GM23338 (cell line): ENCODE measurements at regions not wholly inside any gene's neighbourhood (a gene's known extent, or its start where the extent isn't known, plus 50 kb on each side); places are given as distances from the start of the nearest gene placed in this dataset.

Experiments used
- CREB1 ChIP-seq: fragments of 250-450 bp; sonication (Bioruptor Pico); IDR thresholded peaks from 2 replicates; pipeline ENCODE4 v1.5.0; 2020; ENCODE audit warnings: low read depth, mild to moderate bottlenecking, moderate library complexity
- EZH2 ChIP-seq: fragments of 200-600 bp; sonication (generic); IDR thresholded peaks from one replicate; pipeline ENCODE4 v1.8.0; 2017; ENCODE audit warnings: antibody characterized with exemption, mild to moderate bottlenecking, low read depth; ENCODE audit not compliant: unreplicated experiment
- EZH2phosphoT487 ChIP-seq: fragments of 200-600 bp; sonication (generic); IDR thresholded peaks from one replicate; pipeline ENCODE4 v1.8.1; 2018; ENCODE audit warnings: antibody characterized with exemption; ENCODE audit not compliant: unreplicated experiment
- JUNB ChIP-seq: IDR thresholded peaks from one replicate; pipeline ENCODE4 v1.6.1; 2016; ENCODE audit warnings: antibody characterized with exemption; ENCODE audit not compliant: unreplicated experiment
- NANOG ChIP-seq: IDR thresholded peaks from 2 replicates; pipeline ENCODE4 v1.6.1; 2016; ENCODE audit warnings: antibody characterized with exemption, borderline replicate concordance
- POLR2AphosphoS5 ChIP-seq: IDR thresholded peaks from 2 replicates; pipeline ENCODE4 v1.6.1; 2016; ENCODE audit warnings: antibody characterized with exemption, low read depth
- STAT1 ChIP-seq: IDR thresholded peaks from one replicate; pipeline ENCODE4 v1.6.1; 2016; ENCODE audit warnings: antibody characterized with exemption; ENCODE audit not compliant: unreplicated experiment
- ZNF114 ChIP-seq: fragments of 250-450 bp; sonication (Bioruptor Pico); IDR thresholded peaks from 2 replicates; pipeline ENCODE4 v1.5.0; 2020; ENCODE audit warnings: mild to moderate bottlenecking, moderate library complexity
- TF ChIP-seq, protein P1 (sequence below), 2 experiments: fragments of 200-600 bp in 1 of 2; sonication (generic) in 1 of 2; conservative IDR thresholded peaks; 2 replicates each; pipeline versions ENCODE4 v1.5.1 to v1.6.1; 2016 to 2017; ENCODE audit warnings: antibody characterized with exemption in 2 of 2, low read depth in 2 of 2, mild to moderate bottlenecking in 2 of 2, moderate library complexity in 1 of 2
- TF ChIP-seq, protein P2 (sequence below): IDR thresholded peaks from 2 replicates; pipeline ENCODE4 v1.6.1; 2016; ENCODE audit warnings: antibody characterized with exemption
- TF ChIP-seq, protein P3 (sequence below): IDR thresholded peaks from one replicate; pipeline ENCODE4 v1.6.1; 2018; ENCODE audit warnings: antibody characterized with exemption; ENCODE audit not compliant: unreplicated experiment

DNA sequence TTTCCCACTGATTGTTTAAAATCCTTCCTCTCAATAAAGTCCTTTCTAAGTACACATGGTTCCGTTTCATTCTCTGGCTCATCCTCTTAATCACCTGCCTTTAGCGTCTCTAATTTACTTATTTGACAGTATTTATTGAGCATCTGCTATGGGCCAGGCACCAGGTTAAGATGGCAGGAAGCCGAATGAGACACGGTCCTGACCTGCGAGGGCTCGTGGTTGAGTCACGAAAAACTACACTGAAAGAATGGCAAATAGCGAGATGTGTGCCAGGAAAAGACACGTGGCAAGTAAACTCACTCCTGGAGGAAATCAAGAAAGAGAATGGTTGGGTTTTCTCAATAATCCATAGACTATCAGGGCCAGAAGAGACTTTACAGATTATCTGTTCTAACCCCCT lies 60.9 kb downstream of the HES1 start:
- TF ChIP-seq, protein P1, sequence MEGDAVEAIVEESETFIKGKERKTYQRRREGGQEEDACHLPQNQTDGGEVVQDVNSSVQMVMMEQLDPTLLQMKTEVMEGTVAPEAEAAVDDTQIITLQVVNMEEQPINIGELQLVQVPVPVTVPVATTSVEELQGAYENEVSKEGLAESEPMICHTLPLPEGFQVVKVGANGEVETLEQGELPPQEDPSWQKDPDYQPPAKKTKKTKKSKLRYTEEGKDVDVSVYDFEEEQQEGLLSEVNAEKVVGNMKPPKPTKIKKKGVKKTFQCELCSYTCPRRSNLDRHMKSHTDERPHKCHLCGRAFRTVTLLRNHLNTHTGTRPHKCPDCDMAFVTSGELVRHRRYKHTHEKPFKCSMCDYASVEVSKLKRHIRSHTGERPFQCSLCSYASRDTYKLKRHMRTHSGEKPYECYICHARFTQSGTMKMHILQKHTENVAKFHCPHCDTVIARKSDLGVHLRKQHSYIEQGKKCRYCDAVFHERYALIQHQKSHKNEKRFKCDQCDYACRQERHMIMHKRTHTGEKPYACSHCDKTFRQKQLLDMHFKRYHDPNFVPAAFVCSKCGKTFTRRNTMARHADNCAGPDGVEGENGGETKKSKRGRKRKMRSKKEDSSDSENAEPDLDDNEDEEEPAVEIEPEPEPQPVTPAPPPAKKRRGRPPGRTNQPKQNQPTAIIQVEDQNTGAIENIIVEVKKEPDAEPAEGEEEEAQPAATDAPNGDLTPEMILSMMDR (conservative IDR thresholded peaks at IDR 0.05; ENCODE audit: low read depth in 2 of 2): no peak
- TF ChIP-seq CREB1 (no peak), EZH2 (no peak), EZH2phosphoT487 (no peak), JUNB (no peak), POLR2AphosphoS5 (no peak), STAT1 (no peak), ZNF114 (CRISPR knock-in tag) (no peak), NANOG (no peak)
- TF ChIP-seq, protein P2, sequence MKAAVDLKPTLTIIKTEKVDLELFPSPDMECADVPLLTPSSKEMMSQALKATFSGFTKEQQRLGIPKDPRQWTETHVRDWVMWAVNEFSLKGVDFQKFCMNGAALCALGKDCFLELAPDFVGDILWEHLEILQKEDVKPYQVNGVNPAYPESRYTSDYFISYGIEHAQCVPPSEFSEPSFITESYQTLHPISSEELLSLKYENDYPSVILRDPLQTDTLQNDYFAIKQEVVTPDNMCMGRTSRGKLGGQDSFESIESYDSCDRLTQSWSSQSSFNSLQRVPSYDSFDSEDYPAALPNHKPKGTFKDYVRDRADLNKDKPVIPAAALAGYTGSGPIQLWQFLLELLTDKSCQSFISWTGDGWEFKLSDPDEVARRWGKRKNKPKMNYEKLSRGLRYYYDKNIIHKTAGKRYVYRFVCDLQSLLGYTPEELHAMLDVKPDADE: no peak
- TF ChIP-seq, protein P3, sequence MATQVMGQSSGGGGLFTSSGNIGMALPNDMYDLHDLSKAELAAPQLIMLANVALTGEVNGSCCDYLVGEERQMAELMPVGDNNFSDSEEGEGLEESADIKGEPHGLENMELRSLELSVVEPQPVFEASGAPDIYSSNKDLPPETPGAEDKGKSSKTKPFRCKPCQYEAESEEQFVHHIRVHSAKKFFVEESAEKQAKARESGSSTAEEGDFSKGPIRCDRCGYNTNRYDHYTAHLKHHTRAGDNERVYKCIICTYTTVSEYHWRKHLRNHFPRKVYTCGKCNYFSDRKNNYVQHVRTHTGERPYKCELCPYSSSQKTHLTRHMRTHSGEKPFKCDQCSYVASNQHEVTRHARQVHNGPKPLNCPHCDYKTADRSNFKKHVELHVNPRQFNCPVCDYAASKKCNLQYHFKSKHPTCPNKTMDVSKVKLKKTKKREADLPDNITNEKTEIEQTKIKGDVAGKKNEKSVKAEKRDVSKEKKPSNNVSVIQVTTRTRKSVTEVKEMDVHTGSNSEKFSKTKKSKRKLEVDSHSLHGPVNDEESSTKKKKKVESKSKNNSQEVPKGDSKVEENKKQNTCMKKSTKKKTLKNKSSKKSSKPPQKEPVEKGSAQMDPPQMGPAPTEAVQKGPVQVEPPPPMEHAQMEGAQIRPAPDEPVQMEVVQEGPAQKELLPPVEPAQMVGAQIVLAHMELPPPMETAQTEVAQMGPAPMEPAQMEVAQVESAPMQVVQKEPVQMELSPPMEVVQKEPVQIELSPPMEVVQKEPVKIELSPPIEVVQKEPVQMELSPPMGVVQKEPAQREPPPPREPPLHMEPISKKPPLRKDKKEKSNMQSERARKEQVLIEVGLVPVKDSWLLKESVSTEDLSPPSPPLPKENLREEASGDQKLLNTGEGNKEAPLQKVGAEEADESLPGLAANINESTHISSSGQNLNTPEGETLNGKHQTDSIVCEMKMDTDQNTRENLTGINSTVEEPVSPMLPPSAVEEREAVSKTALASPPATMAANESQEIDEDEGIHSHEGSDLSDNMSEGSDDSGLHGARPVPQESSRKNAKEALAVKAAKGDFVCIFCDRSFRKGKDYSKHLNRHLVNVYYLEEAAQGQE: no peak
